PC-9 (cell line): ENCODE measurements at regions not wholly inside any gene's neighbourhood (a gene's known extent, or its start where the extent isn't known, plus 50 kb on each side); places are given as distances from the start of the nearest gene placed in this dataset.

Experiments used
- CTCF ChIP-seq: fragments of 200-600 bp; sonication (generic); conservative IDR thresholded peaks from 2 replicates; pipeline ENCODE4 v1.6.1; 2017; ENCODE audit warnings: mixed run types, antibody characterized with exemption, mild to moderate bottlenecking, moderate library complexity
- EZH2 ChIP-seq: fragments of 200-600 bp; sonication (generic); IDR thresholded peaks from 2 replicates; pipeline ENCODE4 v1.8.0; 2017; ENCODE audit warnings: antibody characterized with exemption, low read depth

- no peak for TF ChIP-seq CTCF
- no peak for TF ChIP-seq EZH2
Measured at GRCh38 chr18:11412811-11413210, 196.6 kb upstream of the SLC35G4 start.
